LNCAP (cell line): ENCODE measurements at regions not wholly inside any gene's neighbourhood (a gene's known extent, or its start where the extent isn't known, plus 50 kb on each side); places are given as distances from the start of the nearest gene placed in this dataset.

ENCODE experiments used
- TF ChIP-seq, protein P1 (sequence below): fragments of 450-650 bp; IDR thresholded peaks from 2 replicates; pipeline ENCODE4 v1.5.1; 2017; ENCODE audit warnings: mild to moderate bottlenecking

DNA sequence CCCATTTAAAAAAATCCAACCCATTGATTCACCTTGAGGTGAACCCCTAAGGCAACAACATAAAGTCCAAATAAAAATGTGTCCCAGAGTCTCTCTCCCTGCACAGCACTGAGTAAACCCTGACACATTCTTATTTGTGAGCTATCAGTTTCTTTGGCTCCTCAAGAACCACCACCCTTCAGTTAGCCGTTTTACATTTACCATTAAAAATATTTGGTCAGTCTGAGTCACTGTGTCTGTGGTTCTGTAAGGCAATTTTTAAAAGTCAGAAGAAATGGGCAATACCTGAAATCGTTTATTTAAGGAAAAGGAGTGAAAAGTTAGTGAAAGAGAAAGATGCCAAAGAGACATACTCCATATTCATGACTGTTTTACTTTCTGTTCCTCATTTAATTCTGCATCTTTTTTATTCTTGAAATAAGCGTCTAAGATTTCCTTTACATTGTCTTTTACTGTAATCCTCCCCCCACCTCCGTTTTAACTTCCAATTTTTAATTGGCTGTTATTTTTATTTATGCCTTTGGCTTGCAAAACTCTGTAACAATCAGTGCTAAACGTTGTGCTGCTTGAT, 91.7 kb upstream of the IVNS1ABP start:
- TF ChIP-seq, protein P1, sequence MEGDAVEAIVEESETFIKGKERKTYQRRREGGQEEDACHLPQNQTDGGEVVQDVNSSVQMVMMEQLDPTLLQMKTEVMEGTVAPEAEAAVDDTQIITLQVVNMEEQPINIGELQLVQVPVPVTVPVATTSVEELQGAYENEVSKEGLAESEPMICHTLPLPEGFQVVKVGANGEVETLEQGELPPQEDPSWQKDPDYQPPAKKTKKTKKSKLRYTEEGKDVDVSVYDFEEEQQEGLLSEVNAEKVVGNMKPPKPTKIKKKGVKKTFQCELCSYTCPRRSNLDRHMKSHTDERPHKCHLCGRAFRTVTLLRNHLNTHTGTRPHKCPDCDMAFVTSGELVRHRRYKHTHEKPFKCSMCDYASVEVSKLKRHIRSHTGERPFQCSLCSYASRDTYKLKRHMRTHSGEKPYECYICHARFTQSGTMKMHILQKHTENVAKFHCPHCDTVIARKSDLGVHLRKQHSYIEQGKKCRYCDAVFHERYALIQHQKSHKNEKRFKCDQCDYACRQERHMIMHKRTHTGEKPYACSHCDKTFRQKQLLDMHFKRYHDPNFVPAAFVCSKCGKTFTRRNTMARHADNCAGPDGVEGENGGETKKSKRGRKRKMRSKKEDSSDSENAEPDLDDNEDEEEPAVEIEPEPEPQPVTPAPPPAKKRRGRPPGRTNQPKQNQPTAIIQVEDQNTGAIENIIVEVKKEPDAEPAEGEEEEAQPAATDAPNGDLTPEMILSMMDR = no peak

DNA sequence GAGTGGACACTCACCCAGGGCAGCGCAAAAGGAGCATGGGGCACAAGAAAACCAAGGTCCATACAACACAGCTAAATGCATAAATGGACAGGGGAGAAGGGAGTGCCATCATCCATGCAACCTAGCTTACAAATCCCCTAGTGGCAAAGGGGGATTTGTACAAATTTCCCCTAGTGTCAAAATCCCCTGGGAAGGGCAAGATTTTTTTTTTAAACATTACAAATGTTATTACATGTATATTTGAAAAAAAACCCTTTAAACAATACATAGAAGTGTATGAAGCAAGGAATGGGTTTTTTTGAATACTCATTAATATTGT, 89.6 kb upstream of the IVNS1ABP start:
- TF ChIP-seq, protein P1 = no peak

DNA sequence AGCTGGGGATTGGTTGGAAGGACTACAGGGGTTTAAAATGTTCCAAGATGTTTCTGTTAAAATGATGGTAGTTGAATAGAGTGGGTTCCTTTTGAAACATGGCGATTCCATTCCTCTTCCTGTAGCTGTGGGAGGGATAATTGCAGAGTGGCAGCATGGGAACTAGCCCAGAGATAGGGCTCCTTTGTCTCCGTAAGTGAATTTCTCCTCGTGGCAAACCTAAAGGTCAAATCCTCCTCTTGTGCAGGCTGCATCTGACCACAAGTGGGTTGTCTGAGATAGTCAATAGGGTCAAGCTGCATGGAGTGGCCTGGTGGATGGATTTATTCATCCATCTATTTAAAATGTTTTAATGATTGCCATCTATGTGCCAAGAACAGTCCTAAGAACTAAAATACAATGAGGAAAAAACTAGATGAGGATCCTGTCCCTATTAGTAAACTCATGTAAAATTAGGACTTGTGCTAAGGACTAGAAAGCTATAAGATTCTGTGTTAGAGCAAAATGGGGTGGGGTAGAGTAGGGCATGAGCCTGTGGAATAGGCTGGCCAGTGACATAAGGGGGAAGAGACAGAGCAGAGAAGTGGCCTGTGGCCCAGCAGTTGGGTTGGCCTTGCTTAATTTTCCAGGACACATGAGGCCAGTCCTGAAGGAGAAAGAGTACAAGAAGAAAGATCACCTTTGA, 89.1 kb upstream of the IVNS1ABP start:
- TF ChIP-seq, protein P1 = no peak

DNA sequence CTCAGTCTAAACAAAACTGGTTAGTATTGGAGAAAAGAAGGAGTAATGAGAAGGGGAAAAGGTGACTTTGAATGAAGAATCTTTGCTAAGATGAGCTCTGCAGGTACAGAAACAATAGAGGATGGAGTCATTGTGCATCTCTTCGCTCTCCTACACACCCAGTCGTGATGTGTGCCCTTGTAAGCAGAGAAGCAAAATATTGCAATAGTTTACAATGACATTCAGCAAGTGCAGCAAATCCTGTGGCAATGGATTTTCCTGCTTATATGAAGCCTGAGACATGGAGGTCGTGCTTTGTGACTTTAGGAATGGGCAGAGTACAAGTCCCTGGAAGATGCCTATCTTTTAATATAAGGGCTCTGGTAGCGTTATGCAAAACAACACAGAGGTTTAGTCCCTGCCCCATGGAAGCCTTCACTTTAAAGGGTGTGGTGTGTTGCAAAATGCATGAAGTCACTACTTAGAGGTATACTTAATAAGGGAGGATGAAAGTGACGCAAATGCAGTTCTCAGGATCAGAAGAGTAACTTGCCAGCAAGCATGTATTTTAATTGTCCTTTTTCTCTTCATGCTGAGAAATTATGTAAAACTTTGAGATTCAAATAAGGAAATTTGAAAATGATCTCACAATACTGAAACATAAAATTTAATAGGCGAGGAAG, 88.0 kb upstream of the IVNS1ABP start:
- TF ChIP-seq, protein P1 = no peak

DNA sequence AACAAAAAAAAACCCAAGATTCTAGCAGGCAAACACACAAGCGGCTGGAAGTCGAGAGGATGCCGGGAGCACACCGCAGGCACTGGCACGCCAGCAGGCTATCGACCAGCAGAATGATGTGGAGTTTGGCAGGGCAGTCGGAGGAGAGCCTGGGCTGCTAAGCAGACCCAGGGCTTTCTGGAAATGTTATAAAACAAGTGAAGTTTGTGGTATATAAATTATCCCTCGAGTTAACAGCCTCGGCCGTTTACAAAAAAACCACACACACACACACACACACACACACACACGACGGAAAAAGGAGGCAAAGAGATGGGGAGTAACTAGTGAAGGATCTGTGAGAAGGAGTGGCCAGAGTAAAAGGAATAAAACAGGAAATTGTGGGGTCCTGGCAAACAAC, 87.2 kb upstream of the IVNS1ABP start:
- TF ChIP-seq, protein P1 = no peak

DNA sequence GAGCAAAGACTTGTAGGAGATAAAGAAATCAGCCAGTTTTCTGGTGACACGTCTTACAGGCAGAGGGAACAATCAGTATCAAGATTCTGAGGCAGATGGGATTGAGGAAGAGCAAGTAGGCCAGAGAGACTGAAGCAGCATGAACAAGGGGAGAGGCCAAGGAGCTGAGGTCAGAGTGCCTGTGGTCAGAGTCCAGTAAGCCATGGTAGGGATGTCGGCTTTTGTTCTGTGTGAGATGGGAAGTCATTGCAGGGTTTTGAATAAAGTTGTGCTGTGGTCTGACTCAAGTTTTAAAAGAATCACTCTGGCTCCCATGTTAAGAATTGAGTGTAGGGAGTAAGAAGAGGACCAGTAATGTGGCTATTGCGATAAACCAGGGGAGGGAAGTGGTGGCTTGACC, 85.9 kb upstream of the IVNS1ABP start:
- TF ChIP-seq, protein P1 = no peak

DNA sequence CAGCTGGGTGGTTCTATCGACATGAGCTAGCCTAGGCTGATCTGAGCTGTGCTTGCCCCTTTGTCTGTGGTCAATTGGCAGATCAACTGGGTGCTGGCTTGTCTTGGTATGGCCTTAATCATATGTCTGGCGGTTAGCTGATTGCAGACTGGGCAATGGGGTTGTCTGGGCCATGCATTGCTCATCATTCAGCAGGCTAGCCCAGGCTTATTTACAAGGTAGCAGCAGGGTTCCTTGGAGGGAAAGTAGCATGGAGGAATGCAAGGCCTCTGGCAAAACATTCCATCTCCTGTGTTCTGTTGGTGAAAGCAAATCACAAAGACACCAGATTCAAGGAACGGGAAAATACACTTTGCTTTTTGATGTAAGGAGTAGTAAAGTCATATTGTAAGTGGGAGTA, 84.0 kb upstream of the IVNS1ABP start:
- TF ChIP-seq, protein P1 = no peak
